ENCODE measurements at regions not wholly inside any gene's neighbourhood (a gene's known extent, or its start where the extent isn't known, plus 50 kb on each side); places are given as distances from the start of the nearest gene placed in this dataset.

DNA sequence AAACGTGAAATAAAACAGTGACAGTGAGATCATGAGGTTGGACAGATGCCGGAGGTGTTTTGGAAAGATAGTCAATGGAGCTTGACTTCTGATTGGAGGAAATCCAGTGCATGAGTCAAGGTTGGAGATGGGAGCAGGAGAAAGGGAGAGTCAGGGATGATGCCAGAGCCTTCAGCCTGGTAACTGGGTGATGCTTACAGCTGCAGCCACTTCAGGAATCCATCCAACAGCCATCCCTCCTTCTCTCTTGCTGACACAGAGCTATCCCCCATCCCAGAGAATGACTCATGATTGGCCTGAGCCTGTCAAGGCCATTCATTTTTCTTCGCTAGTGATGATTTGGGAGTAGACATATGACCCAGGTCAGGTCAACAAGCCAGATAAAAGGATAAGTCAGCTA lies 112.8 kb downstream of the SAMD5 start:
- DNase-seq (peak in 1 of 2 donors; percentile 14), ATAC-seq (peak in 3 of 4 donors; percentile 37 to 57 (median 46))
- WGBS, 3 donors: 27 to 60% (median 39%) methylated on average over 3 of the region's 3 CpGs
- peaks cover 0 to 2% (median 0%) of the 10 kb centered on the region in 3 donors for H3K27me3 ChIP-seq (ENCODE audit: insufficient read depth in 3 of 3, low read length in 2 of 3)
- H3K36me3 ChIP-seq (ENCODE audit: insufficient read depth in 1 of 2, low read depth in 1 of 2): no peaks in the 10 kb centered on the region
- H3K4me3 ChIP-seq: no peak overlapping the region
- no peaks in the 10 kb centered on the region for H3K4me1 ChIP-seq
- intact Hi-C loops (cut with DNase I): no loop called here
- TF ChIP-seq, protein P1, sequence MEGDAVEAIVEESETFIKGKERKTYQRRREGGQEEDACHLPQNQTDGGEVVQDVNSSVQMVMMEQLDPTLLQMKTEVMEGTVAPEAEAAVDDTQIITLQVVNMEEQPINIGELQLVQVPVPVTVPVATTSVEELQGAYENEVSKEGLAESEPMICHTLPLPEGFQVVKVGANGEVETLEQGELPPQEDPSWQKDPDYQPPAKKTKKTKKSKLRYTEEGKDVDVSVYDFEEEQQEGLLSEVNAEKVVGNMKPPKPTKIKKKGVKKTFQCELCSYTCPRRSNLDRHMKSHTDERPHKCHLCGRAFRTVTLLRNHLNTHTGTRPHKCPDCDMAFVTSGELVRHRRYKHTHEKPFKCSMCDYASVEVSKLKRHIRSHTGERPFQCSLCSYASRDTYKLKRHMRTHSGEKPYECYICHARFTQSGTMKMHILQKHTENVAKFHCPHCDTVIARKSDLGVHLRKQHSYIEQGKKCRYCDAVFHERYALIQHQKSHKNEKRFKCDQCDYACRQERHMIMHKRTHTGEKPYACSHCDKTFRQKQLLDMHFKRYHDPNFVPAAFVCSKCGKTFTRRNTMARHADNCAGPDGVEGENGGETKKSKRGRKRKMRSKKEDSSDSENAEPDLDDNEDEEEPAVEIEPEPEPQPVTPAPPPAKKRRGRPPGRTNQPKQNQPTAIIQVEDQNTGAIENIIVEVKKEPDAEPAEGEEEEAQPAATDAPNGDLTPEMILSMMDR (IDR thresholded peaks at IDR 0.05): no peak
- H3K27ac ChIP-seq: no peak overlapping the region
- no peaks in the 10 kb centered on the region for H3K9me3 ChIP-seq

DNA sequence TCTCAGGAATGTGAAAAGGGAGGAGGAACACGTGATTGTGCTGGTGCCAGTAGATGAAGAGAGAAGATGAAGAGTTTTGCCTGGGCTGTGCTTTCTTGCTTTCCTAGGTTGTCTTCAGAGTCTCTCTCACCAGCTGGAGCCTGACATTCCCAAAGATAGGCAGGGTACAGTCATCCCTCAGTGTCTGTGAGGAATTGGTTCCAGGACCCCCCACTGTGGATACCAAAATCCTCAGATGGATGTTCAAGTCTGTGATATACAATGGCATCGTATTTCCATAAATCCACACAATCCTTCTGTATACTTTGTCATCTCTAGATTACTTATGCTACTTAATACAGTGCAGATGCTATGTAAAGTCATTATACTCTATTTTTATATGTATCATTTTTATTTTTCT lies 113.5 kb downstream of the SAMD5 start:
- Histone ChIP-seq H3K27me3 (ENCODE audit: insufficient read depth in 3 of 3, low read length in 2 of 3) (peaks cover 0 to 2% (median 0%) of the 10 kb centered on the region in 3 donors), H3K9me3 (no peaks in the 10 kb centered on the region), H3K27ac (no peak overlapping the region), H3K4me1 (no peaks in the 10 kb centered on the region), H3K4me3 (no peak overlapping the region), H3K36me3 (ENCODE audit: insufficient read depth in 1 of 2, low read depth in 1 of 2) (no peaks in the 10 kb centered on the region)
- DNase-seq: no peak
- 56 to 76% (median 69%) methylated on average over 2 of the region's 2 CpGs for WGBS, 3 donors
- no peak for ATAC-seq
- intact Hi-C loops (cut with DNase I): no loop called here
- TF ChIP-seq, protein P1 (IDR thresholded peaks at IDR 0.05): no peak

DNA sequence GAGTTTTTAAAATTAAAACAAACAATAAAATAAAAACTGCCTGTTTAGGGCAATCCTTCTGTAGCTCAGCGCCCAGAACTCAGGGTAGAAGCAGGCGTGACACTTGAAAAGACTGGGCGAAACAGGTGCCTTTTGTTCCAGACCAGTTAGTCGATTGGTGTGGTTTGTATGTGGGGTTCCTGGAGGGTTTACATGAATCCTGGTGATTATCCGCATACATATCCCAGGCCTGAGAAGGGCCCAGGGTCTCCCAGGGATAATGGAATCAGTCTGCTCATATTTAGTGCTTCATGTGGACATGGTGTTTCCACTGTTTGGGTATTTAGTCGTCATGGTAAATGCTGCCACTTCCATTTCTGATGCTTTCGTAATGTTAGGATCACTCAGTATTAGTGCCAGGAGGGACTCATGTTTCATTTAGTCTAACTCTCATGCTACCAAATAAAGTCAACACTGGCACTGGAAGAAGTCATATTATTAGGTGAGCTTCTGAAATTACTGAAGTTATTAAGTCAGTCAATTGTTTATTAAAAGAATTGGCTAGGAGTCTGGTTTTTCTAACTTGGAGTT lies 116.5 kb downstream of the SAMD5 start:
- WGBS, 3 donors: 44 to 69% (median 52%) methylated on average over 7 of the region's 7 CpGs

DNA sequence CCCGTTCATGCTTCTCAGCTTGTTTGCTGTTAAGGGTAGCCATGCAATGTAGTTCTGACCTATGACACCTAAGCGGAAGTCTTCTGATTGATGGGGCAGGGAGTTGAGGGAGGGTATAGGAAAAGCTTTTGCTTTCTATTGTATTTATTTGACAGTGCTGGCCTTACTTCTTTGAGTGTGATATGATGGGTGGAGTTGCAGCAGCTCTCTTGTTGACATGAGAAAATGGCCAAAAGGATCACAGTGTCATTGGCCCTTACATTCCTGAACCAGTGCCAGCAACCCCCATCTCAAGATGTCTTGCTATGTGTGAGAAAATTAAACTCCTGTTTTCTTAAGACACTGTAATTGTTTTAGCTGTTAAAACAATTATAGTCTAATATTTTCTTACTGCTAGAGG lies 117.5 kb downstream of the SAMD5 start:
- peaks cover 0 to 2% (median 0%) of the 10 kb centered on the region in 3 donors for H3K27me3 ChIP-seq (ENCODE audit: insufficient read depth in 3 of 3, low read length in 2 of 3)
- no peak for DNase-seq
- H3K4me3 ChIP-seq: no peak overlapping the region
- intact Hi-C loops (cut with DNase I): no loop called here
- H3K4me1 ChIP-seq: no peaks in the 10 kb centered on the region
- H3K9me3 ChIP-seq: no peaks in the 10 kb centered on the region
- no peaks in the 10 kb centered on the region for H3K36me3 ChIP-seq (ENCODE audit: insufficient read depth in 1 of 2, low read depth in 1 of 2)
- ATAC-seq: no peak
- WGBS, 3 donors: 82 to 87% (median 85%) methylated on average over 2 of the region's 2 CpGs
- H3K27ac ChIP-seq: no peak overlapping the region
- TF ChIP-seq, protein P1 (IDR thresholded peaks at IDR 0.05): no peak

More for the DNA sequence above, 116.5 kb downstream of the SAMD5 start:
- intact Hi-C loops (cut with DNase I): no loop called here
- TF ChIP-seq, protein P1 (IDR thresholded peaks at IDR 0.05): no peak
- no peaks in the 10 kb centered on the region for H3K9me3 ChIP-seq
- peak overlapping the region; percentile 27 for H3K27ac ChIP-seq
- H3K27me3 ChIP-seq (ENCODE audit: insufficient read depth in 3 of 3, low read length in 2 of 3): peaks cover 0 to 2% (median 0%) of the 10 kb centered on the region in 3 donors
- ATAC-seq (peak in 2 of 4 donors; percentile 37 to 68), DNase-seq (no peak)
- H3K36me3 ChIP-seq (ENCODE audit: insufficient read depth in 1 of 2, low read depth in 1 of 2): no peaks in the 10 kb centered on the region
- no peak overlapping the region for H3K4me3 ChIP-seq
- no peaks in the 10 kb centered on the region for H3K4me1 ChIP-seq

DNA sequence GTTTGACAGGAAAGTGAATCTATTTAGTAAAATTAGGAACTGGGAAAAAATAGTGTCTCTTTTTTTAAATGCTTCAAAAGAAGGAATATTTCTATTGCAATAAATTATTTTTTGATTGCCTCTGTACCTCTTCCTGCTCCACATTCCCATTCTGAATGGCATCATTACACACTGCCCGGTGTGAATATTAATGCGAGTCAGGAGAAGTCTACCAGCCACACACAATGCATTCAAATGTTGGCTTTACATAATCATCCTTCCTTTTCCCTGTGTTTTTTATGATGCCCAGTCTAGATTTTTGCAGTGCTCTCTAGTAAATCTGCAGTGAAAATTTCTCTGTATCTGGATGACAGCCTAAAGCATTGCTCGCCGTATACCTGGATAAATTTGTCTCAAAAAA lies 118.9 kb downstream of the SAMD5 start:
- WGBS, 3 donors: 57 to 65% (median 57%) methylated on average over 4 of the region's 4 CpGs
- ATAC-seq: no peak
- H3K27ac ChIP-seq: no peak overlapping the region

More for the DNA sequence above, 118.9 kb downstream of the SAMD5 start:
- intact Hi-C loops (cut with DNase I): no loop called here
- TF ChIP-seq, protein P1 (IDR thresholded peaks at IDR 0.05): no peak
- Histone ChIP-seq H3K27me3 (ENCODE audit: insufficient read depth in 3 of 3, low read length in 2 of 3) (peaks cover 0 to under 1% (median 0%) of the 10 kb centered on the region in 3 donors), H3K4me3 (no peak overlapping the region), H3K36me3 (ENCODE audit: insufficient read depth in 1 of 2, low read depth in 1 of 2) (no peaks in the 10 kb centered on the region), H3K4me1 (no peaks in the 10 kb centered on the region), H3K9me3 (no peaks in the 10 kb centered on the region)
- DNase-seq: no peak
